ENCODE measurements at regions not wholly inside any gene's neighbourhood (a gene's known extent, or its start where the extent isn't known, plus 50 kb on each side); places are given as distances from the start of the nearest gene placed in this dataset.

- POLR2A ChIA-PET: interaction anchor here (1.5 kb wide), 1 partner anchor 31 kb away, joined by 4 read pairs; no protein-coding TSS in a partner anchor
Observed at GRCh38 chr15:38620098-38620497, 55.5 kb upstream of the RASGRP1 start.

GRCh38 chr15:38620851-38621594 is 56.4 kb upstream of the RASGRP1 start:
- H3K36me3 Mint-ChIP-seq (ENCODE audit: low read depth): no peaks in the 10 kb centered on the region
- ChIA-PET POLR2A (interaction anchor here (1.5 kb wide), 1 partner anchor 30 kb away, joined by 4 read pairs; no protein-coding TSS in a partner anchor), CTCF (no interaction called here)
- Histone ChIP-seq H3K9me3 (ENCODE audit: control insufficient read depth in 1 of 2, insufficient read depth in 1 of 2, low read length in 2 of 2) (no peaks in the 10 kb centered on the region), H3K27ac (ENCODE audit: low read depth in 1 of 2, low read length in 2 of 2) (no peak overlapping the region), H3K4me3 (ENCODE audit: low read length) (no peak overlapping the region), H3K4me1 (ENCODE audit: insufficient read depth, low read length) (peaks cover 8% of the 10 kb centered on the region), H3K36me3 (ENCODE audit: insufficient read depth, low read length) (no peaks in the 10 kb centered on the region), H3K27me3 (ENCODE audit: control insufficient read depth in 1 of 2, insufficient read depth in 2 of 2, low read length in 2 of 2) (no peaks in the 10 kb centered on the region)
- ATAC-seq (ENCODE audit: poor library complexity): no peak
- DNase-seq: no peak
- H3K9me3 Mint-ChIP-seq: no peaks in the 10 kb centered on the region
- H3K4me1 Mint-ChIP-seq (ENCODE audit: low read depth): peaks cover 29% of the 10 kb centered on the region
- H3K4me3 Mint-ChIP-seq: no peak overlapping the region
- H3K27ac Mint-ChIP-seq: peak overlapping the region; percentile 16
- H3K27me3 Mint-ChIP-seq: no peaks in the 10 kb centered on the region
- no peak for TF ChIP-seq CTCF (IDR thresholded peaks at IDR 0.05)
- intact Hi-C loops (cut with DNase I, micrococcal nuclease): no loop called here

More at GRCh38 chr15:38620098-38620497, 55.5 kb upstream of the RASGRP1 start:
- no peaks in the 10 kb centered on the region for H3K36me3 Mint-ChIP-seq (ENCODE audit: low read depth)
- ATAC-seq (ENCODE audit: poor library complexity) (no peak), DNase-seq (no peak)
- peaks cover 29% of the 10 kb centered on the region for H3K4me1 Mint-ChIP-seq (ENCODE audit: low read depth)
- CTCF ChIA-PET: no interaction called here
- no peaks in the 10 kb centered on the region for H3K27me3 ChIP-seq (ENCODE audit: control insufficient read depth in 1 of 2, insufficient read depth in 2 of 2, low read length in 2 of 2)
- no peaks in the 10 kb centered on the region for H3K9me3 Mint-ChIP-seq
- no peak overlapping the region for H3K4me3 Mint-ChIP-seq
- H3K9me3 ChIP-seq (ENCODE audit: control insufficient read depth in 1 of 2, insufficient read depth in 1 of 2, low read length in 2 of 2): no peaks in the 10 kb centered on the region
- TF ChIP-seq CTCF (IDR thresholded peaks at IDR 0.05): no peak
- H3K36me3 ChIP-seq (ENCODE audit: insufficient read depth, low read length): no peaks in the 10 kb centered on the region
- no peaks in the 10 kb centered on the region for H3K27me3 Mint-ChIP-seq
- no peak overlapping the region for H3K4me3 ChIP-seq (ENCODE audit: low read length)
- intact Hi-C loops (cut with DNase I, micrococcal nuclease): no loop called here
- no peak overlapping the region for H3K27ac ChIP-seq (ENCODE audit: low read depth in 1 of 2, low read length in 2 of 2)
- peaks cover 8% of the 10 kb centered on the region for H3K4me1 ChIP-seq (ENCODE audit: insufficient read depth, low read length)
- H3K27ac Mint-ChIP-seq: no peak overlapping the region

- no peak for ATAC-seq (ENCODE audit: poor library complexity)
- Histone ChIP-seq H3K4me3 (ENCODE audit: low read length) (no peak overlapping the region), H3K4me1 (ENCODE audit: insufficient read depth, low read length) (peaks cover 16% of the 10 kb centered on the region), H3K36me3 (ENCODE audit: insufficient read depth, low read length) (no peaks in the 10 kb centered on the region), H3K9me3 (ENCODE audit: control insufficient read depth in 1 of 2, insufficient read depth in 1 of 2, low read length in 2 of 2) (no peaks in the 10 kb centered on the region), H3K27me3 (ENCODE audit: control insufficient read depth in 1 of 2, insufficient read depth in 2 of 2, low read length in 2 of 2) (no peaks in the 10 kb centered on the region), H3K27ac (ENCODE audit: low read depth in 1 of 2, low read length in 2 of 2) (no peak overlapping the region)
- Mint-ChIP-seq H3K4me3 (no peak overlapping the region), H3K27me3 (no peaks in the 10 kb centered on the region), H3K9me3 (no peaks in the 10 kb centered on the region), H3K4me1 (ENCODE audit: low read depth) (peaks cover 37% of the 10 kb centered on the region), H3K27ac (no peak overlapping the region), H3K36me3 (ENCODE audit: low read depth) (no peaks in the 10 kb centered on the region)
- intact Hi-C loops (cut with DNase I, micrococcal nuclease): no loop called here
- CTCF ChIA-PET: no interaction called here
- no peak for DNase-seq
- TF ChIP-seq CTCF (IDR thresholded peaks at IDR 0.05): no peak
- POLR2A ChIA-PET: no interaction called here
Observed at GRCh38 chr15:38622304-38622703, 57.7 kb upstream of the RASGRP1 start.

All from CD4-positive, alpha-beta T cell (primary cell).